ENCODE measurements at regions not wholly inside any gene's neighbourhood (a gene's known extent, or its start where the extent isn't known, plus 50 kb on each side); places are given as distances from the start of the nearest gene placed in this dataset.

- no peak for ATAC-seq
These were observed 1386.6 kb downstream of the PCDH7 start for GRCh38 chr4:32106767-32107166.

GRCh38 chr4:32112891-32113290 lies 1392.7 kb downstream of the PCDH7 start:
- ATAC-seq = peak; percentile 93

- no peak for ATAC-seq
These were observed 1397.5 kb downstream of the PCDH7 start for GRCh38 chr4:32117693-32118092.

- ATAC-seq = no peak
These were observed 1399.7 kb downstream of the PCDH7 start for GRCh38 chr4:32119907-32120306.

DNA sequence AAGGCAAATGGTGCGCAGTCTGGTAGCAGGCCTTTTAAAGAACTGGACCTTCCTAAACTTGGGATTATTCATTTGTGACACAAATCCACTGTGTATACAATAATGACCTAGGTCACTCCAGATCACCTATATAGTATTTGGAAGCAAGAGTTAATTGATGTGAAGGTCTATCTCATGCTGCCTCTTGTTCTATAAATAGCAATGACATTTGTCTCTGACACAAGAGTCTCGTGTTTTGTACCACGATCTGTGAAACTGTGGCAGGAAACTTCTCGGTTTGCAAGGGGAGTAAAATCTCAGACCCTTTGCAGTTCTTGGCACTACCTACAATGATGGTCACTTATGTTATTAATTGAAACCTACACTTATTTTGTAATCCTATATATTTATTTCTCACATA lies 1408.4 kb downstream of the PCDH7 start:
- no peak for ATAC-seq

GRCh38 chr4:32129967-32130366 lies 1409.8 kb downstream of the PCDH7 start:
- no peak for ATAC-seq

DNA sequence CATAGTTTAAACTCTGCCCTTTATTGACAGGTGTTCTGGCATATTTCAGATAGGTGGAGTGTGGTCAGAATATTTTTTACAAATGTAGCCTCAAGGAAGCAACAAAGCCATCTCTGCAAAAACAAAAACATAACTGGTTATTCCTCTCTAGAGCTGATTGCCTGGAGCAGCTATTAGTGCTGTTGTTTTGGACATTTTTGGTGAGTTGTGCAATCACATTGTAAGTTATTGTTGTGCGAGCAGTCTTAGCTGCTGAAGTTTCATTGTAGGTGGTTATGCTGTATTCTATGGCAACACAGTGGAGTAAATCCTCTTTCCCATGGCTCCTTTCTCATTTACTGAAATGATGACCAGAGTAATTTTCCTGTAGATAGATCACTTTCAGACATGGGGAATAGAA lies 1413.0 kb downstream of the PCDH7 start:
- ATAC-seq = peak; percentile 57

GRCh38 chr4:32133734-32134133 lies 1413.6 kb downstream of the PCDH7 start:
- no peak for ATAC-seq

GRCh38 chr4:32135642-32136041 lies 1415.5 kb downstream of the PCDH7 start:
- peak; percentile 67 for ATAC-seq

DNA sequence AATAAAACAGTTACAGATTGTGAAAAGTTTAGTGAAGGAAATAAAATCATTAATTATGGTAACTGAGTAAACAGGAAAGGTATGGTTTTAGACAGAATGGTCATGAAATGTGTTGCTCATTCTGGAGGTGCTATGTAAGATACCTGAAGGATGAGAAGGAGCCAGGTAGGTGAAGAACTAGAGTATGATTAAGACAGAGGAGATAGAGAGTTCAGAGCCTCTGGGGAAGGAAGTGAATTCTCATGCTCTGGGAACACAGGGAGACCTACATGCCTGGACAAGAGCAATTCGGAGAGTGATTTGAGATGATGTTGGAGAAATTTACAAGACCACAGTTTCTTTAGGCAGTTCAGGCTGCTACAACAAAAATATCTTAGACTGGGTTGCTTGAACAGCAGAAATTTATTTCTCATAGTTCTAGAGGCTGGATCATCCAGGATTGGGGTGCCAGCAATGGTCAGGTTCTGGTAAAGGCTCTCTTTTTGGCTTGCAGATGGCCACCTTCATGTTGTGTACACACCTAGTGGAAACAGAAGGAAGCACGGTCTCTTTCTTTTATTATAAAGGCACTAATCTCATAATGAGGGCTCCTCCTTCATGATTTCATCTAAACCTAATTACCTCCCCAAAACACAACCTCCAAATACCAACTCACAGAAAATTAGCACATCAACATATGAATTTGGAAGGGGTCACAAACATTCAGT lies 1416.1 kb downstream of the PCDH7 start:
- ATAC-seq = peak; percentile 83

GRCh38 chr4:32140636-32141035 lies 1420.5 kb downstream of the PCDH7 start:
- peak; percentile 72 for ATAC-seq

DNA sequence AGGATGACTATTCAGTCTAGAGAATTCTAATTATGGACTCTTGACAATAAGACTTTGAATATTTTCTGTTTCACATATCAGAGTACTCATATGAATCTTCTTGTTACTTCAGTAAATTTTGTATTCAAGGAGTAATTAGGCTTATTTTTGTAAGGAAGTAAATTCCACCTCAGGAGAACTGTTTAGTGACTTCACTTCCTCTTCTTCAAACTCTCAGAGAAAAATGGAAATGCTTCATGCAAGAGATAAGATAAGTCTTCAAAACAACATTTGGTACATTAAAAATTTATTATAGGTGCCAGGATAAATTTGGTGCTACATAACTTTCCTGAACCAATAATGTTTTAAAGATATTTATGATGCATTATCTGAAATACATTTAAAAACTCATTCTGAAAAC lies 1421.9 kb downstream of the PCDH7 start:
- no peak for ATAC-seq

- ATAC-seq = no peak
These were observed 1425.8 kb downstream of the PCDH7 start for GRCh38 chr4:32145987-32146386.

DNA sequence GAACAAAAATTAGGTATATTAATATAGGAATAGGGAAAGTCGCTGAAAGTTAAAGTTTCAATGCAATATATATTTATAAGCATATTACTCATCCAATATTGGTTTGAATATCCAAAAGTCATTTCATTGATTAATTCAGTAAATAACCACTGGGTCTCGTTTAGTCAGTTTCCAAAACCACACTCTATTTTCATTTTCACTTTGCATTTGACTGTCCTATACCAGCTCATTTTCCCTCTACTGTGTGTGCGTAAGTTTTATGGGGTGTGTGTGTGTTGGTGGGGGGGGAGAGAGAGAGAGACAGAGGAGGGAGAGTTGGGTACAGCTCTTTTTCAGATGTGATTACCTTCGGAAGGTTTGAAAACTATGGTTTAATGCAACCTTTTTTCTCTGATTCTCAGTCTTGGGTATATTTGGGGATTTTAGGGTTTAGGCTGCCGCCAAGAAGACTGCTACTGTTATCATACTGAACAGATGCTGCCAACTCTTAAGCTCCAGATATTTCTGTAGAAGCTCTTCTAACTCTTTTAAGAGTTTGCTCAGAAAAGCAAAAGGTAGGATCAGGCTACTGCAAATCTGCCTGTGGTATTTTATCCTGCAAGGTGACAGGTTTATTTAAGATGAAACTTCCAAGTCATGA lies 1427.4 kb downstream of the PCDH7 start:
- ATAC-seq = no peak

DNA sequence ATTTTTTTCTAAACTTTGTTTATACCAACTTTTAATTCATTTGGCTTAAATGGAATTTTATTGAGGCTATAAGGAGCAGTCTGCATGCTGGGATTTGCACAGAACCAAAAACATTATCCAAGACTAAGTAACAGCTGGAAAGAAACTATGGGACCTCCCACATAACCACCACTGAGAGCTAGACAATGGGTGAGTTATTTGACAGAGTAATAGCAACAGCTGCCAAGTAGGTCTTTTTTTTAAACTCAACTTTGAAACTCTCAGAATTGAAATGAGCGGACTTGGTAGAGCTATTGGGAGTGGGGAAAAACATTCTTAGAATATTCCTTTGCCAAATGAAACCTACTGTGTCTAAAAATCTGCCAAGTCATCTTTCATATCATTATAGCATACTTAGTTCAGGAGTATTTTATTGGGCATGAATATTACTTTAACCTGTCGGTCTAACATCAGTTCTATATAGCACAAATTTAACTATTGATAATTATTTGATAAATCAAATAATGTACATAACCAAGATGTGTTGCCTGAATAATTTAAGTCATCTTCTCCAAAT lies 1428.0 kb downstream of the PCDH7 start:
- no peak for ATAC-seq

GRCh38 chr4:32158961-32159360 lies 1438.8 kb downstream of the PCDH7 start:
- no peak for ATAC-seq

- ATAC-seq = no peak
These were observed 1441.2 kb downstream of the PCDH7 start for GRCh38 chr4:32161392-32161791.

DNA sequence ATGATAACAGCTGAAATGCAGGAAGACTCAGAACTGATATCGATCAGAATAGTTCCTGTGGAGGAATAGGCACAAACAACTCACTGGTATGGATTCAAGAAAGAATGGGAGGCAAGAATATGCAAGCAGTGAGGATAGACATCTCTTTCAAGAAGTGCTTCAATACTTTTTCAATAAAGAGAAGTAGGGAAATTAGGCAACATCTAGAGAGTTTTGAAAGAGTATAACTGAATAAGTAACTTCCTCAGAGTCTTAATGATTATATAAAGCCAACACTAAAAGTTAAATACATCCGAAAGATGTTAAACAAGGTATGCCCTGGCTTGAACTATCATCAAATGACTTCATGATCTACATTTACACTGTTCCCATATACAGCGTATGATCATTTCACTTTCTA lies 1443.0 kb downstream of the PCDH7 start:
- ATAC-seq = no peak

GRCh38 chr4:32169841-32170240 lies 1449.7 kb downstream of the PCDH7 start:
- ATAC-seq = no peak

DNA sequence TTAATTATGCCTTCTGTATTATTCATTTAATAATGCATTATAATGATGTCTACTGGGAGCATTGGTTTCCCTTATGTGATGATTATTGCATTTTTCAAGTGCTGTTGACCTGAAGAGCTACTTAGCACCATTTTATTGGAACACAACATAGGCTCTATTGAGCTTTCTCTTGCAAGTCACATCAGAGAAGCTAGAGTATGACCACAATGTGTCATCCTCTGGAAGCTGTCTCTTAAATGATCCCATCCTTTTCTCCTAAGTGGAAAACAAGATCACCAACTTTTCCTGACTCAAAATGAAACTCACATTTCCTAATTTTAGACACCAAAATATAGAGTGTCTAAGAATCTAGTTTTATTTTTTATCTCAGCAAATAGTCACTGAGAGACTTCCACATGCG lies 1451.9 kb downstream of the PCDH7 start:
- no peak for ATAC-seq

DNA sequence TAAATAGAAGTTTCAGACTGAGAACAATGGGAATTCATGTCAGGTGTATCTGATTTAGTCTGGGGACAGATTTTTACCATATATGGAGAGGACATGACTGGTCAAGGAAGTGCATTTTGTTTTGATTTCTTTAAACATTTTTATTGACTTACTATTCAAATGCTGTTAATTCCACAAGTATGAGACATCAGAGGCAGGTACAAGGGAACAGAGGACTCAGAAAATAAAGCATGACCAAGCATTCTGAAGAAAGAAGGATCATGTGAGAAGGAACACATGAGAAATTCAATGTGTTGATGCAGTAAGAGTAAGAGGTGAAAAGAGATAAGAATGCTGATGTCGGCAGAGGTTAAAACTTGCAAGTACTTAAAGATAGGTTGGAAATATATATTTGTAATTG lies 1452.6 kb downstream of the PCDH7 start:
- peak; percentile 23 for ATAC-seq

- no peak for ATAC-seq
These were observed 1459.9 kb downstream of the PCDH7 start for GRCh38 chr4:32180086-32180485.

DNA sequence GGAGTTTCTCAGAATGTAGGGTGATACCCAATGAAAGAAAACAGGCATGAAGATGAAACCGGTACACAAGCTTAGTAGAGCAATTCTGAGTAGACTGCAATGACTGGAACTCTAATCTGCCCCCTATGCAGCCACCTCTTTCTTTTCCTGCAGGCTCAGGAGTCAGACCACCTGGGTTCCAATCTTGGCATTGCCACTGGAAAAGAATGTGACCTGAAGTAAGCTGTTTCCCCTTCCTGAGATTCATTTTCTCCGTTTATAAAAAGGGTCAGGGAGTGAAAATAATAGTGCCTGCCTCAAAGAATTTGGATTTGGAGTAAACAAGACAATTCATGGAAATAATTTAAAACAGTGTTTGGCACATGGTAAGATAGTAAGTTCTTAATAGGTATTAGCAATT lies 1464.0 kb downstream of the PCDH7 start:
- ATAC-seq = no peak

- ATAC-seq = no peak
These were observed 1469.0 kb downstream of the PCDH7 start for GRCh38 chr4:32189130-32189529.

Data from esophagus mucosa (tissue), 1 donor.